Peyer's patch (tissue), 4 donors: ENCODE measurements at regions not wholly inside any gene's neighbourhood (a gene's known extent, or its start where the extent isn't known, plus 50 kb on each side); places are given as distances from the start of the nearest gene placed in this dataset.
"Not testable (repeated sequence)": the region's sequence is repeated elsewhere in the genome, so short reads cannot be mapped to it uniquely, and the experiment has no call there.

Experiments used
- POLR2A ChIP-seq, 2 donors: fragments of 450-650 bp; IDR thresholded peaks; one replicate each; pipeline ENCODE4 v1.5.1; 2017; ENCODE audit warnings: antibody characterized with exemption in 2 of 2, mild to moderate bottlenecking in 2 of 2, moderate library complexity in 2 of 2
- TF ChIP-seq, protein P1 (sequence below), 6 experiments: fragments of 450-650 bp in 4 of 6; fragments of 200-600 bp in 2 of 6; sonication (generic) in 1 of 6; IDR thresholded peaks; one replicate each; pipeline ENCODE4 v1.5.1; 2017 to 2019; ENCODE audit warnings: antibody characterized with exemption in 6 of 6, mild to moderate bottlenecking in 3 of 6, moderate library complexity in 1 of 6

DNA sequence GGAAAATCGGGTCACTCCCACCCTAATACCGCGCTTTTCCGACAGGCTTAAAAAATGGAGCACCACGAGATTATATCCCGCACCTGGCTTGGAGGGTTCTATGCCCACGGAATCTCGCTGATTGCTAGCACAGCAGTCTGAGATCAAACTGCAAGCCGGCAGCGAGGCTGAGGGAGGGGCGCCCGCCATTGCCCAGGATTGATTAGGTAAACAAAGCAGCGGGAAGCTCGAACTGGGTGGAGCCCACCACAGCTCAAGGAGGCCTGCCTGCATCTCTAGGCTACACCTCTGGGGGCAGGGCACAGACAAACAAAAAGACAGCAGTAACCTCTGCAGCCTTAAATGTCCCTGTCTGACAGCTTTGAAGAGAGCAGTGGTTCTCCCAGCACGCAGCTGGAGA lies 88.8 kb downstream of the SLC30A10 start:
- TF ChIP-seq, protein P1, sequence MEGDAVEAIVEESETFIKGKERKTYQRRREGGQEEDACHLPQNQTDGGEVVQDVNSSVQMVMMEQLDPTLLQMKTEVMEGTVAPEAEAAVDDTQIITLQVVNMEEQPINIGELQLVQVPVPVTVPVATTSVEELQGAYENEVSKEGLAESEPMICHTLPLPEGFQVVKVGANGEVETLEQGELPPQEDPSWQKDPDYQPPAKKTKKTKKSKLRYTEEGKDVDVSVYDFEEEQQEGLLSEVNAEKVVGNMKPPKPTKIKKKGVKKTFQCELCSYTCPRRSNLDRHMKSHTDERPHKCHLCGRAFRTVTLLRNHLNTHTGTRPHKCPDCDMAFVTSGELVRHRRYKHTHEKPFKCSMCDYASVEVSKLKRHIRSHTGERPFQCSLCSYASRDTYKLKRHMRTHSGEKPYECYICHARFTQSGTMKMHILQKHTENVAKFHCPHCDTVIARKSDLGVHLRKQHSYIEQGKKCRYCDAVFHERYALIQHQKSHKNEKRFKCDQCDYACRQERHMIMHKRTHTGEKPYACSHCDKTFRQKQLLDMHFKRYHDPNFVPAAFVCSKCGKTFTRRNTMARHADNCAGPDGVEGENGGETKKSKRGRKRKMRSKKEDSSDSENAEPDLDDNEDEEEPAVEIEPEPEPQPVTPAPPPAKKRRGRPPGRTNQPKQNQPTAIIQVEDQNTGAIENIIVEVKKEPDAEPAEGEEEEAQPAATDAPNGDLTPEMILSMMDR (IDR thresholded peaks at IDR 0.05), result not testable (repeated sequence)
- not testable (repeated sequence) for TF ChIP-seq POLR2A (IDR thresholded peaks at IDR 0.05)
